Nephron (organoid): ENCODE measurements at regions not wholly inside any gene's neighbourhood (a gene's known extent, or its start where the extent isn't known, plus 50 kb on each side); places are given as distances from the start of the nearest gene placed in this dataset.
A peak's percentile ranks its signal among the peaks of the same experiment; 100 is the strongest.

Experiments
- H3K27ac Mint-ChIP-seq, 3 experiments: 2 replicates each; pipeline ENCODE4 v1.8.0; 2020; ENCODE audit warnings: mixed read lengths in 3 of 3, mild to moderate bottlenecking in 2 of 3, moderate library complexity in 1 of 3
- H3K27me3 Mint-ChIP-seq: 2 replicates; pipeline ENCODE4 v1.8.0; 2021; ENCODE audit warnings: low read depth, mild to moderate bottlenecking, moderate library complexity, mixed read lengths
- H3K36me3 Mint-ChIP-seq: 2 replicates; pipeline ENCODE4 v1.8.0; 2020; ENCODE audit warnings: low read depth, mixed read lengths
- H3K4me1 Mint-ChIP-seq: 2 replicates; pipeline ENCODE4 v1.8.0; 2020; ENCODE audit warnings: mixed read lengths
- H3K4me3 Mint-ChIP-seq, 3 experiments: 2 replicates each; pipeline ENCODE4 v1.8.0; 2020; ENCODE audit warnings: mild to moderate bottlenecking in 3 of 3, mixed read lengths in 3 of 3, moderate library complexity in 2 of 3
- H3K9me3 Mint-ChIP-seq: 2 replicates; pipeline ENCODE4 v1.8.0; 2020; ENCODE audit warnings: mixed read lengths
- TF ChIP-seq, protein P1 (sequence below), 3 experiments: fragments of 200-600 bp; sonication (generic); IDR thresholded peaks; one replicate each; pipeline ENCODE4 v1.5.0; 2021; ENCODE audit warnings: antibody characterized with exemption in 3 of 3; ENCODE audit not compliant: unreplicated experiment in 3 of 3

GRCh38 chr2:830419-831224 lies 120.0 kb upstream of the SNTG2 start:
- H3K4me3 Mint-ChIP-seq, result peak overlapping the region in 1 of 3 experiments; percentile 43
- H3K9me3 Mint-ChIP-seq, result no peaks in the 10 kb centered on the region
- TF ChIP-seq, protein P1, sequence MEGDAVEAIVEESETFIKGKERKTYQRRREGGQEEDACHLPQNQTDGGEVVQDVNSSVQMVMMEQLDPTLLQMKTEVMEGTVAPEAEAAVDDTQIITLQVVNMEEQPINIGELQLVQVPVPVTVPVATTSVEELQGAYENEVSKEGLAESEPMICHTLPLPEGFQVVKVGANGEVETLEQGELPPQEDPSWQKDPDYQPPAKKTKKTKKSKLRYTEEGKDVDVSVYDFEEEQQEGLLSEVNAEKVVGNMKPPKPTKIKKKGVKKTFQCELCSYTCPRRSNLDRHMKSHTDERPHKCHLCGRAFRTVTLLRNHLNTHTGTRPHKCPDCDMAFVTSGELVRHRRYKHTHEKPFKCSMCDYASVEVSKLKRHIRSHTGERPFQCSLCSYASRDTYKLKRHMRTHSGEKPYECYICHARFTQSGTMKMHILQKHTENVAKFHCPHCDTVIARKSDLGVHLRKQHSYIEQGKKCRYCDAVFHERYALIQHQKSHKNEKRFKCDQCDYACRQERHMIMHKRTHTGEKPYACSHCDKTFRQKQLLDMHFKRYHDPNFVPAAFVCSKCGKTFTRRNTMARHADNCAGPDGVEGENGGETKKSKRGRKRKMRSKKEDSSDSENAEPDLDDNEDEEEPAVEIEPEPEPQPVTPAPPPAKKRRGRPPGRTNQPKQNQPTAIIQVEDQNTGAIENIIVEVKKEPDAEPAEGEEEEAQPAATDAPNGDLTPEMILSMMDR (IDR thresholded peaks at IDR 0.05; ENCODE audit: unreplicated experiment in 3 of 3), result no peak
- H3K36me3 Mint-ChIP-seq, result no peaks in the 10 kb centered on the region
- peaks cover 4% of the 10 kb centered on the region for H3K27me3 Mint-ChIP-seq
- H3K27ac Mint-ChIP-seq, result no peak overlapping the region
- peaks cover 28% of the 10 kb centered on the region for H3K4me1 Mint-ChIP-seq

DNA sequence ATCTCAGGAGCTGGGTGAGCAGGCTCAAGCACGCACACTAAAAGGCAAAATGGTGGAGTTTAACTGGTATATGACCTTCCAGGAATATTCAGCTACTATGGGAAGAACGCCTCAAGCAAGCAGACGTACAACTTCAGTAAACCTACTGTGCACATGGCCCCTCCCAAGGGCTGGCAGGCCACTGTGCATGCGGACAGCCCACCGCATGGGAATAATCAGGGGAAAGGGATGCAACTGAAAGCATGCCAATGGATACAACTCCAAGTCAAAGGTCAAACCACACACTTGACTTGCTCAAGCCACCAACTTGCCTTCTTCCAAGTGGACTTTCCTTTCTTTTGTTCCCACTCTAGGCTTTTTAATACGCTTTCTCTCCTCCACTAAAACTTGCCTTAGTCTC lies 121.6 kb upstream of the SNTG2 start:
- Mint-ChIP-seq H3K4me3 (no peak overlapping the region), H3K27ac (no peak overlapping the region), H3K27me3 (peaks cover 4% of the 10 kb centered on the region), H3K36me3 (no peaks in the 10 kb centered on the region), H3K4me1 (peaks cover 19% of the 10 kb centered on the region), H3K9me3 (no peaks in the 10 kb centered on the region)
- TF ChIP-seq, protein P1 (IDR thresholded peaks at IDR 0.05; ENCODE audit: unreplicated experiment in 3 of 3), result no peak

DNA sequence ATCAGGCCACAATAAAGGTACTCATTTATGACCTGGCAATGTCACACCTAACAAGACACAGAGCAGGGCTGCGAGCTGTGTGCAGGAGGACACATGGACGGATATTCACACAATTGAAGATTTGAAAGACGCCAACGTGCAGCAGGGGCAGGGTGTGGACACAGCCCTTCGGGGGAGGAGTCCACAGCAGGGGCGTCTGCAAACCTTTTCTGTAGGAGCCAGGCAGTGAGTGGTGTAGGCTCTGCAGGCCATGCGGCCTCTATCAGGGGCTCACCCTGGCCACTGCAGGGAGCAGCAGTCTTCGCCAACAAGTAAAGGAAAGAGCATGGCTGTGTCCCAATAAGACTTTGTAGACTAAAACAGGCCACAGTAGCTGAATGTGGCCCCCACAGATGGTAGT lies 125.7 kb upstream of the SNTG2 start:
- Mint-ChIP-seq H3K27me3 (peaks cover 4% of the 10 kb centered on the region), H3K4me1 (no peaks in the 10 kb centered on the region), H3K27ac (no peak overlapping the region), H3K9me3 (peaks cover 2% of the 10 kb centered on the region), H3K36me3 (no peaks in the 10 kb centered on the region), H3K4me3 (no peak overlapping the region)
- TF ChIP-seq, protein P1 (IDR thresholded peaks at IDR 0.05; ENCODE audit: unreplicated experiment in 3 of 3), result no peak

DNA sequence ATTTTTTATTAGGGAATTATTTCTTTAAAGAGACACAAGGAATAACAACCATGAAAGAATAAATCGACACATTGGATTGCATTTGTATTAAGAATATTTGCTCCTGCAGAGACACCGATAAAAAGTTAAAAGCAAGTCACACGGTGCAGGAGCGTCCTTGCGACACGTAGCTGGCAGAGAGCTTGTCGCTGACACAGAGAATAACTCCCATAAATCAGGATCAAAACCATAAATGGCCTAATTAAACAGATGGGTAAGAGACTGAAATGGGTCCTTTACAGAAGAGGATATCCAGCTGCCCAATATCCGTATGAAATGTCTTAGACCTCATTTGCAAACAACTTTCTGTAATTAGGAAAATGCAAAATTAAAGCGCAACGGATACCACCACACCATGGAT lies 126.1 kb upstream of the SNTG2 start:
- Mint-ChIP-seq H3K9me3 (peaks cover 2% of the 10 kb centered on the region), H3K36me3 (no peaks in the 10 kb centered on the region), H3K4me3 (no peak overlapping the region), H3K27me3 (peaks cover 4% of the 10 kb centered on the region), H3K4me1 (no peaks in the 10 kb centered on the region), H3K27ac (no peak overlapping the region)
- TF ChIP-seq, protein P1 (IDR thresholded peaks at IDR 0.05; ENCODE audit: unreplicated experiment in 3 of 3), result no peak

GRCh38 chr2:821546-821945 lies 129.1 kb upstream of the SNTG2 start:
- H3K27ac Mint-ChIP-seq, result no peak overlapping the region
- H3K36me3 Mint-ChIP-seq, result no peaks in the 10 kb centered on the region
- no peak overlapping the region for H3K4me3 Mint-ChIP-seq
- peaks cover 2% of the 10 kb centered on the region for H3K9me3 Mint-ChIP-seq
- H3K27me3 Mint-ChIP-seq, result peaks cover 4% of the 10 kb centered on the region
- TF ChIP-seq, protein P1 (IDR thresholded peaks at IDR 0.05; ENCODE audit: unreplicated experiment in 3 of 3), result no peak
- H3K4me1 Mint-ChIP-seq, result no peaks in the 10 kb centered on the region

DNA sequence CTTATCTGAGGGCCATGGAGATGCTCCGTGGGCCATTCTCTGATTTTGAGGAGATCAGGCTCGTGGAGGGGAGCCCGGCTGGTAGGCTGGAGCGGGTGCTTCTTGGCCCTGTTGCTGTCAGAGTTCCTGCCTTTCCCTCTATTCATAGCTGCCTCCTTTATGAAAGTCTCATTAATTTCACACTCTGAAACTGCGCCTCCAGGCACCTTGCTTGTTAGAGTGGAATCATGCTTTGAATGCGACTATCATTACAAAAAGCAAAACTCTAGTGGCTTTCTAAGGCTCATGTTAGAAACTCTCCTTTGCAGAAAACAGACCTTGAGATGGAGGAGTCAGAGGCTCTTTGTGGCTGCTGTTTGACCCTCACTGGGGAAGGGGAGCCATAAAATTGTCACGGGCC lies 131.0 kb upstream of the SNTG2 start:
- H3K27me3 Mint-ChIP-seq, result peaks cover 4% of the 10 kb centered on the region
- H3K36me3 Mint-ChIP-seq, result no peaks in the 10 kb centered on the region
- TF ChIP-seq, protein P1 (IDR thresholded peaks at IDR 0.05; ENCODE audit: unreplicated experiment in 3 of 3), result no peak
- no peak overlapping the region for H3K27ac Mint-ChIP-seq
- peaks cover 2% of the 10 kb centered on the region for H3K9me3 Mint-ChIP-seq
- no peak overlapping the region for H3K4me3 Mint-ChIP-seq
- H3K4me1 Mint-ChIP-seq, result no peaks in the 10 kb centered on the region
